ENCODE measurements at regions not wholly inside any gene's neighbourhood (a gene's known extent, or its start where the extent isn't known, plus 50 kb on each side); places are given as distances from the start of the nearest gene placed in this dataset.

GRCh38 chr11:70869054-70869453, 383.3 kb downstream of the SHANK2 start:
- no peak for TF ChIP-seq CTCF (conservative IDR thresholded peaks at IDR 0.05)

More at GRCh38 chr11:70869054-70869453, 383.3 kb downstream of the SHANK2 start:
- Histone ChIP-seq H4K20me1 (ENCODE audit: control insufficient read depth, insufficient read depth, insufficient read length) (no peaks in the 10 kb centered on the region), H3T11ph (ENCODE audit: low read length) (no peak overlapping the region), H3K23ac (ENCODE audit: insufficient read length, low read depth, low read length) (no peak overlapping the region), H3K27ac (ENCODE audit: insufficient read length, low read depth, low read length) (no peak overlapping the region), H4K8ac (replicated peaks; ENCODE audit: insufficient read length, low read depth, low read length) (no peak overlapping the region), H3K4ac (ENCODE audit: low read depth, low read length) (no peak overlapping the region), H2AK5ac (ENCODE audit: insufficient read length, low read length) (no peak overlapping the region), H4K91ac (ENCODE audit: insufficient read length, low read depth, low read length) (no peak overlapping the region), H2BK20ac (ENCODE audit: low read depth, low read length, poor library complexity, severe bottlenecking) (no peak overlapping the region), H2BK12ac (ENCODE audit: insufficient read length, low read depth, low read length) (no peak overlapping the region), H3K4me2 (ENCODE audit: insufficient read depth, insufficient read length, low read length) (no peak overlapping the region), H3K23me2 (ENCODE audit: insufficient read length, low read depth, low read length, poor library complexity, severe bottlenecking) (no peaks in the 10 kb centered on the region), H2BK120ac (ENCODE audit: low read depth, low read length, poor library complexity, severe bottlenecking) (no peak overlapping the region), H3K18ac (ENCODE audit: insufficient read length, low read depth, low read length) (no peak overlapping the region), H3K79me2 (ENCODE audit: insufficient read depth, low read length) (no peaks in the 10 kb centered on the region), H3K4me1 (ENCODE audit: insufficient read depth, low read length) (peaks cover 8% of the 10 kb centered on the region; the same call in 1 of the 2 replicates), H2AFZ (ENCODE audit: low read length) (no peak overlapping the region), H3K27me3 (ENCODE audit: insufficient read depth, low read length) (no peaks in the 10 kb centered on the region), H2BK15ac (ENCODE audit: low read depth, low read length) (no peak overlapping the region), H3K9me3 (ENCODE audit: control insufficient read depth, low read depth, low read length) (no peaks in the 10 kb centered on the region), H3K9ac (ENCODE audit: extremely low read depth, insufficient read length, low read length) (no peak overlapping the region), H2BK5ac (ENCODE audit: insufficient read length, low read length) (no peak overlapping the region), H4K5ac (ENCODE audit: insufficient read length, low read depth, low read length) (no peak overlapping the region), H3K56ac (ENCODE audit: insufficient read length, low read depth, low read length) (no peak overlapping the region), H3K14ac (ENCODE audit: insufficient read depth, low read length) (no peak overlapping the region), H3K79me1 (ENCODE audit: insufficient read depth, low read depth, low read length, poor library complexity, severe bottlenecking) (no peaks in the 10 kb centered on the region)
- no peak for DNase-seq
- peak overlapping the region in 1 of 3 experiments; percentile 36; a peak in 1 of 7 replicates for H3K27ac Mint-ChIP-seq
- H3K4me1 Mint-ChIP-seq = peaks cover 28 to 39% of the 10 kb centered on the region in 2 experiments
- H3K9me3 Mint-ChIP-seq = no peaks in the 10 kb centered on the region
- H3K36me3 Mint-ChIP-seq (ENCODE audit: insufficient read depth in 1 of 3, low read depth in 3 of 3) = no peaks in the 10 kb centered on the region; a peak in 1 of 7 replicates
- H3K4me3 Mint-ChIP-seq = no peak overlapping the region
- no CpG with 5 or more reads among the region's 10 CpGs for WGBS (ENCODE audit: extremely low coverage, insufficient read length, low lambda C conversion rate)
- peaks cover 6% of the 10 kb centered on the region; the same call in 1 of the 2 replicates for H3K27me3 Mint-ChIP-seq (ENCODE audit: low read depth)
